Activated CD4-positive, alpha-beta T cell treated with anti-CD3 and anti-CD28 coated beads for 36 hours (primary cell): ENCODE measurements at regions not wholly inside any gene's neighbourhood (a gene's known extent, or its start where the extent isn't known, plus 50 kb on each side); places are given as distances from the start of the nearest gene placed in this dataset.
"Not testable (repeated sequence)": the region's sequence is repeated elsewhere in the genome, so short reads cannot be mapped to it uniquely, and the experiment has no call there.

ENCODE experiments used
- ATAC-seq: fragments of 200-7000 bp; cut with Tn5 transposase; one replicate; pipeline ENCODE4 v1.10.0; 2021; ENCODE audit warnings: mild to moderate bottlenecking, moderate library complexity
- CTCF ChIA-PET: fragments of 350-600 bp; sonication (Branson Sonifier 250); formaldehyde crosslinking; loops from one replicate; lab custom pipeline; 2021; ENCODE audit warnings: antibody characterized with exemption; lab: Charles Lee
- POLR2A ChIA-PET: fragments of 350-600 bp; sonication (Branson Sonifier 250); formaldehyde crosslinking; loops from one replicate; lab custom pipeline; 2021; ENCODE audit warnings: antibody characterized with exemption, inconsistent platforms; lab: Charles Lee
- DNase-seq: peaks from one replicate; pipeline ENCODE4 v3.0.0-alpha.2; 2020
- H3K27ac Mint-ChIP-seq: one replicate; pipeline ENCODE4 v1.8.0; 2021; ENCODE audit warnings: mixed read lengths
- H3K27me3 Mint-ChIP-seq: one replicate; pipeline ENCODE4 v1.8.0; 2021; ENCODE audit warnings: mixed read lengths
- H3K36me3 Mint-ChIP-seq: one replicate; pipeline ENCODE4 v1.8.0; 2021; ENCODE audit warnings: low read depth, mixed read lengths
- H3K4me1 Mint-ChIP-seq: one replicate; pipeline ENCODE4 v1.8.0; 2021; ENCODE audit warnings: mixed read lengths
- H3K4me3 Mint-ChIP-seq: one replicate; pipeline ENCODE4 v1.8.0; 2021; ENCODE audit warnings: mild to moderate bottlenecking, moderate library complexity, mixed read lengths
- H3K9me3 Mint-ChIP-seq: one replicate; pipeline ENCODE4 v1.8.0; 2021; ENCODE audit warnings: low read depth, mixed read lengths
- intact Hi-C, 2 experiments: fragments of 100-400 bp; cut with DNase I in 1 of 2; cut with micrococcal nuclease in 1 of 2; formaldehyde crosslinking; loops; one replicate each; pipeline versions ENCODE4 v1.14.2 to v1.15.1; 2022 to 2024; cut with DNase I, micrococcal nuclease

DNA sequence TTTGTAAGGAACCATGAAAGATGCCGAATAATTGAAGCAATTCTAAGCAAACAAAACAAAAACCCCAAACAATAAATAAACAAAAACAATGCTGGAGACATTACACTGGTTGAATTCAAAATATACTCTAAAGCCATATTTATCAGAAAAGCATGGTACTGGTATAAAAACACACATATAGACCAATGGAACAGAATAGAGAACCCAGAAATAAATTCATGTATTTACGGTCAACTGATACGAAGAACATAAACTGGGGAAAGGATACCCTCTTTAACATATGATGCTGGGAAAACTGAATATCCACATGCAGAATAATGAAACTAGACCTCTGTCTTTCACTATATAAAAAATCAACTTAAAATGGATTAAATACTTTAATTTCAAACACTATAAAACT is 214.3 kb upstream of the PDZRN3 start:
- Mint-ChIP-seq H3K27me3 (no peaks in the 10 kb centered on the region), H3K27ac (no peak overlapping the region), H3K4me3 (no peak overlapping the region), H3K4me1 (no peaks in the 10 kb centered on the region), H3K9me3 (peaks cover 11% of the 10 kb centered on the region), H3K36me3 (no peaks in the 10 kb centered on the region)
- intact Hi-C loops, result no loop called here
- ChIA-PET CTCF (no interaction called here), POLR2A (no interaction called here)
- DNase-seq (no peak), ATAC-seq (no peak)

DNA sequence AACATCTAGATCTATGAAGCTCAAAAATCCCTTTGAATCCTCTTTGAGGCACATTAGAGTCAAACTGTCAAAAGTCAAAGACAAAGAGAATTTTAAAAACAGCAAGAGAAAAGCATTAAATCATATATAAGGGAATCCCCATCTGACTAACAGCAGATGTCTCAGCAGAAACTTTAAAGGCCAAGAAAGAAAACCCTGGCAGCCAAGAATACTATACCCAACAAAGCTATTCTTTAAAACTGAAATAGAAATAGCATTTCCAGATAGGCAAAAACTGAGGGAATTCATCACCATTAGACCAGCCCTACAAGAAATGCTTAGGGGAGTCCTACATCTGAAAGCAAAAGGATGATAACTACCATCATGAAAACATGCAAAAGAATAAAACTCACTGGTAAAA is 211.2 kb upstream of the PDZRN3 start:
- Mint-ChIP-seq H3K4me3 (no peak overlapping the region), H3K36me3 (no peaks in the 10 kb centered on the region), H3K27ac (no peak overlapping the region), H3K4me1 (no peaks in the 10 kb centered on the region), H3K27me3 (no peaks in the 10 kb centered on the region), H3K9me3 (peaks cover 6% of the 10 kb centered on the region)
- CTCF ChIA-PET, result no interaction called here
- POLR2A ChIA-PET, result no interaction called here
- DNase-seq, result no peak
- intact Hi-C loops, result no loop called here
- no peak for ATAC-seq

DNA sequence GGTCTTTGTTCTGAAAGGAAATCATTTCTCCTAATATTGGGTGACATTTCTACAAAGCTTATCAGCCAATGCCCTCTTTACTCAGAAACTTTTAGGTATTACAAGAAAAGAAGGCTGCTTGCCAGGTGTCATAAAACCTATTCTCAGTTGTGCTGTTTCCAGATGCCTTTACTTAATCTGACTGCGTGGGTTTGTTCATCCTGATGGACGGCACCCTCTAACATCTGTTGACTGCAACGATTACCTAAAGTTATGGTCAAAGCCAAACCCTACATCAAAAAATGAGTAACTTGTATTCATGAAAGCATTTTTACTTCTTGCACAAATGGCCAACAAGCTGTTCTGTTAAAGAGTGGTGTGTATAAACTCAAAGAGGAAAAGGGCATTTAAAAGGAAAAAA is 207.7 kb upstream of the PDZRN3 start:
- H3K4me3 Mint-ChIP-seq, result no peak overlapping the region
- no peak for ATAC-seq
- no peaks in the 10 kb centered on the region for H3K36me3 Mint-ChIP-seq
- H3K27me3 Mint-ChIP-seq, result no peaks in the 10 kb centered on the region
- ChIA-PET POLR2A (no interaction called here), CTCF (no interaction called here)
- peaks cover 6% of the 10 kb centered on the region for H3K9me3 Mint-ChIP-seq
- no peak overlapping the region for H3K27ac Mint-ChIP-seq
- H3K4me1 Mint-ChIP-seq, result no peaks in the 10 kb centered on the region
- intact Hi-C loops, result no loop called here
- no peak for DNase-seq

DNA sequence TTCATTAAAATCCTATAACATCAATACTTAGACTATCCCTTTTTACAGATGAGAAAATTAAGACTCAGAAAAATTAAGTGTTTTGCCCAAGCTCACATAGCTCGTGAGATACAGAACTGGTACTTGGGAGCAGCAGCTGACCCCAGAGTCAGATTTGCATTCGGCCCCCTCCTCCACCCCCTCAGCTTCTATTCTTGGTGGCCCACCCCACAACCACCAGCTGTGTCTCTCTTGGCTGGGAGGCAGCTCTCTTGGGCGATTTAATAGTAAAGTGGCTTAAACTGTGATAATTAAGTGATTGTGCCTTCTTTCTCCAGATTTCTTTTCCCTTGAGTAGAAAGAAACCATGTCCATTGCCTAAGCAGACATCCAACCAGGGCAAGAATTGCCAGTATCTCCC is 203.6 kb upstream of the PDZRN3 start:
- POLR2A ChIA-PET, result no interaction called here
- no peak for ATAC-seq
- H3K4me1 Mint-ChIP-seq, result no peaks in the 10 kb centered on the region
- CTCF ChIA-PET, result no interaction called here
- H3K27ac Mint-ChIP-seq, result no peak overlapping the region
- no peaks in the 10 kb centered on the region for H3K9me3 Mint-ChIP-seq
- H3K36me3 Mint-ChIP-seq, result no peaks in the 10 kb centered on the region
- intact Hi-C loops, result no loop called here
- H3K4me3 Mint-ChIP-seq, result no peak overlapping the region
- H3K27me3 Mint-ChIP-seq, result no peaks in the 10 kb centered on the region
- no peak for DNase-seq

DNA sequence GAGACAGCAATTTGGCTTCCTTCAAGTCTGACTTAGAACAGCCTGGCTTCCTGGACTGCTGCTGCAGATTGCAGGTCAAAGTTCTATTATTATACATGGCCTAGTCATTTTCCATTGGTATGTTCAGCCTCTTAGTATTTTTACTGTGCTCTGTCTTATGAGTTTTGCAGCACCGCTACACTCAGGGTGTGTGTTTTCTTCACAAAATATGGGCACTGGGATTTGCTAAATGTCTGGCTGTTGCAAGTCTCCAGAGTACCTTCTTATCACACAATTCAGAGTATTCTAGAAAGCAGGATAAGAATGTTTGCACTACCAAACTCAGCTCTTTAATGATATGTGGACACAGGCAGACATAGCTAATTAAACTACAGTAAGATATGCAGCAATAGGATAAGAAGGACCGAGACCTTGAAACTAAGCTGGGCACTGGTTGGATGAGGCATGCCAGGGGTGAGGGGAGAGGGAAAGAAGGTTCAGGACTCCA is 203.0 kb upstream of the PDZRN3 start:
- ATAC-seq (no peak), DNase-seq (no peak)
- POLR2A ChIA-PET, result no interaction called here
- Mint-ChIP-seq H3K36me3 (no peaks in the 10 kb centered on the region), H3K9me3 (peaks cover under 1% of the 10 kb centered on the region), H3K4me3 (no peak overlapping the region), H3K4me1 (no peaks in the 10 kb centered on the region), H3K27ac (no peak overlapping the region), H3K27me3 (no peaks in the 10 kb centered on the region)
- intact Hi-C loops, result no loop called here
- CTCF ChIA-PET, result no interaction called here

DNA sequence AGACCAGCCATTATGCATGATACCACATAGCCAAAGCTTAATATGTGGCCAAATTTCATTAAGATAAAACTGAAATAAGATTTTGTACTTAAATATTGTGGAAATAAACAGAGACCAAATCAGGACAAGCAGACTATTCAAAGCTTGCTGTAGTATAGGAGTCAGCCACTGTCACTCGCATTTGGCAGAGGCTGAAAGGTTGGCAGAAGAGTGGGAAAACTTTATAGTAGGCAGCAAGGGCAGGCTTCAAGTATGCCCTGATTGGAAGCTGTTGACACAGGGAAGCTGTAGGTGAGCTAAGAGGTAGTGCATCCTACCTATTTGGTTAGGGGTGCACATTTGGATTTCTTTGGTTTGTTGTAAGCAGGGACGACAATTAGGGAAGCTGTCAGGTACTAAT is 202.5 kb upstream of the PDZRN3 start:
- Mint-ChIP-seq H3K36me3 (no peaks in the 10 kb centered on the region), H3K27ac (no peak overlapping the region), H3K9me3 (peaks cover 4% of the 10 kb centered on the region), H3K4me3 (no peak overlapping the region), H3K4me1 (no peaks in the 10 kb centered on the region), H3K27me3 (no peaks in the 10 kb centered on the region)
- intact Hi-C loops, result no loop called here
- CTCF ChIA-PET, result no interaction called here
- POLR2A ChIA-PET, result no interaction called here
- ATAC-seq, result no peak
- DNase-seq, result no peak

DNA sequence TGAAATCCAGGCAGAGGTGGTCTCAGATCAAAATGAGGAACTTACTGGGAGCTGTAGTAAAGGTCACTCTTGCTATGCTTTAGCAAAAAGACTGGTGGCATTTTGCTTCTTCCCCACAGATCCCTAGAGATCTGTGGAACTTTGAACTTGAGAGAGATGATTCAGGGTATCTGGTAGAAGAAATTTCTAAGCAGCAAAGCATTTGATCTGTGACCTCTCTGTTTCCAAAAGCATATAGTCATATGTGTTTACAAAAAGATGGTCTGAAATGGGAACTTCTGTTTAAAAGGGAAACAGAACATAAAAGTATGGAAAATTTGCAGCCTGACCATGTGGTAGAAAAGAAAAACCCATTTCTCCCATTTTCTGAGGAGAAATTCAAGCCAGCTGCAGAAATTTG is 196.2 kb upstream of the PDZRN3 start:
- H3K27ac Mint-ChIP-seq, ATAC-seq, DNase-seq, H3K4me1 Mint-ChIP-seq, H3K36me3 Mint-ChIP-seq, H3K4me3 Mint-ChIP-seq, intact Hi-C loops, POLR2A ChIA-PET, CTCF ChIA-PET, H3K27me3 Mint-ChIP-seq: not testable (repeated sequence)
- H3K9me3 Mint-ChIP-seq, result peaks cover 14% of the 10 kb centered on the region

DNA sequence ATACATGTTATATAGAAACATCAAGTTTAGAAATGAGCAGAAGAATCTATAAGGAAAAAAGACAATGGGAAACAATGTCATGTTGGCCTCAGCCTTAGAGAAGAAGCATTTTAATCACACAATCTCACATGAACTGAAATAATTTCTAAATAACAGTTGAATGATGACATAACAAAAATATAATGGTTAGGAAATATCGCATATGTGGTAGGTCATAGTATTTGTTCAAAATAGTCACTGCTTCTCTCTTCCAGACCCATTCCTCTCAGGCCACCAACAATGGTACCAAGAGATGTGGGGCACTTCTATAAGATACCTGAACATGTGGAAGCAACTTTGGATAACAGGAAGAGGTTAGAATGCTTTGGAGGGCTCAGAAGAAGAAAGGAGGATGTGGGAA is 195.7 kb upstream of the PDZRN3 start:
- H3K4me3 Mint-ChIP-seq, result no peak overlapping the region
- H3K4me1 Mint-ChIP-seq, result no peaks in the 10 kb centered on the region
- H3K27me3 Mint-ChIP-seq, result no peaks in the 10 kb centered on the region
- H3K36me3 Mint-ChIP-seq, result no peaks in the 10 kb centered on the region
- CTCF ChIA-PET, result no interaction called here
- peaks cover 14% of the 10 kb centered on the region for H3K9me3 Mint-ChIP-seq
- intact Hi-C loops, result no loop called here
- DNase-seq (no peak), ATAC-seq (no peak)
- POLR2A ChIA-PET, result no interaction called here
- no peak overlapping the region for H3K27ac Mint-ChIP-seq

DNA sequence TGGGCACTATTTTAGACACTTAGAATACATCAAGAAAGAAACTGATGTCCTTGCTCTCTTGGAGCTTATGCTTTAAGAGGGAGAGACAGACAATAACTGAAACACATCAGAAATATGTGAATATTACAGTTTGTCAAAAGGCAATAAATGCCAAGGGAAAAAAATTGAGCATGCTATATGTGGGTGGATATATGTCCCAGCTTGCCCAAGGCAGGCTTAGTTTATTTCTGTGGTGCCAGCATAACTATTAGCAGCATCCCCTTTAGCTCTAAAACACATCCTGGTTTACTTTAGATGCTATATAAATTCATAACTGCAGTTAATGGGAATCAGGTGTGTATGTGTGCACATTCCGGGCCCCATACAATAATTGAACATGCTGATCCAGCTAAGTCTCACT is 191.2 kb upstream of the PDZRN3 start:
- CTCF ChIA-PET, result no interaction called here
- peaks cover 13% of the 10 kb centered on the region for H3K9me3 Mint-ChIP-seq
- no peaks in the 10 kb centered on the region for H3K27me3 Mint-ChIP-seq
- H3K4me3 Mint-ChIP-seq, result no peak overlapping the region
- H3K36me3 Mint-ChIP-seq, result no peaks in the 10 kb centered on the region
- no peak overlapping the region for H3K27ac Mint-ChIP-seq
- POLR2A ChIA-PET, result no interaction called here
- ATAC-seq, result no peak
- H3K4me1 Mint-ChIP-seq, result no peaks in the 10 kb centered on the region
- DNase-seq, result no peak
- intact Hi-C loops, result no loop called here

DNA sequence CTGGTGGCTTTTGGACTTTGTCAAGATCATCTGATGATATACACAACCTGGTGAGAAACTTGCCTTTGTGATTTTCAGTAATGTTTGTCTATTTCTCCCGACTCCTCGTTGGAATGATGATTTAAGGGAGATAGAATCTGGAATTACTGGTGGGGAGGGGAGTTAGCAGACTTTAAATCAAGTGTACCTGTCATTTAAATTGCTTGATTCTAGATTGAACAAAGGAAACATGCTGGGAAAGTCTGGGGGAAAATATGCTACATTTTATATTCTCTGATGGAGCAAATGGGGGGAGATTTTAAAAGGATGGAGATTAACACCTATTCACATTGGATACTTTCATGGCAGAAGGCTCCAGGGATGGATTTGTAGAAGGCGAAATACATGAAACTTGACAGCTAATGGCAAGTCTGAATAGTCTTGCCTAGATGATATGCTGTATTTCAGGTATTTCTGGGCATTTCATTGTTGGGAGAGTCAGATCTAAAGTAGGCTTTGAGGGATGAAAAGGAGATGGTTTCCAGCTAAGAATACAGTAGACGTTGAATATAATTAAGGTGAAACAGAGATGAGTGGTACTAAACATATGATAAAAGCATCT is 189.1 kb upstream of the PDZRN3 start:
- Mint-ChIP-seq H3K27ac (no peak overlapping the region), H3K36me3 (no peaks in the 10 kb centered on the region), H3K9me3 (peaks cover 10% of the 10 kb centered on the region), H3K4me3 (no peak overlapping the region), H3K27me3 (no peaks in the 10 kb centered on the region), H3K4me1 (no peaks in the 10 kb centered on the region)
- CTCF ChIA-PET, result no interaction called here
- DNase-seq, result no peak
- intact Hi-C loops, result loop anchor here in 1 of 2 experiments (5.0 kb wide), 1 partner anchor 306 kb away; no protein-coding TSS in a partner anchor
- POLR2A ChIA-PET, result no interaction called here
- no peak for ATAC-seq

DNA sequence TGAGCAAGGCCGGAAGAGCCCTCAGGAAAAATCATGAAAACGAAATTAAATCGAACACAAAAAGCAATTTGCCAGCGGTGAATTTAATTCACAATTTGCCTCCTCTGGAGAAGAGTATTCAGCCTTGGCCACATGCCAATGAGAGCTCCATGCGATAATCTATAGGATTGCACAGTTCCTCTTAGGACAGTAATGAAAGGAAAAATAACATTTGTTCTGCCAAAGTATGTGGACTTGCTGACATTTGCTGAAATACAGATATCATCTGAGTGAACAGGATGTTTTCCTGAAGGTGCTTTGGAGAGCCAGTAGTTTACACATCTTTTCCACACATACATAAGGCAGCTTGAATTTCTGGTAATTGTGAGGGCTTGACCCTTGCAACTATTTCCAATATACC is 188.6 kb upstream of the PDZRN3 start:
- no peaks in the 10 kb centered on the region for H3K36me3 Mint-ChIP-seq
- ChIA-PET CTCF (no interaction called here), POLR2A (no interaction called here)
- H3K27ac Mint-ChIP-seq, result no peak overlapping the region
- H3K4me3 Mint-ChIP-seq, result no peak overlapping the region
- intact Hi-C loops, result loop anchor here in 1 of 2 experiments (5.0 kb wide), 1 partner anchor 306 kb away; no protein-coding TSS in a partner anchor
- no peak for ATAC-seq
- DNase-seq, result no peak
- peaks cover 6% of the 10 kb centered on the region for H3K9me3 Mint-ChIP-seq
- H3K4me1 Mint-ChIP-seq, result no peaks in the 10 kb centered on the region
- no peaks in the 10 kb centered on the region for H3K27me3 Mint-ChIP-seq

DNA sequence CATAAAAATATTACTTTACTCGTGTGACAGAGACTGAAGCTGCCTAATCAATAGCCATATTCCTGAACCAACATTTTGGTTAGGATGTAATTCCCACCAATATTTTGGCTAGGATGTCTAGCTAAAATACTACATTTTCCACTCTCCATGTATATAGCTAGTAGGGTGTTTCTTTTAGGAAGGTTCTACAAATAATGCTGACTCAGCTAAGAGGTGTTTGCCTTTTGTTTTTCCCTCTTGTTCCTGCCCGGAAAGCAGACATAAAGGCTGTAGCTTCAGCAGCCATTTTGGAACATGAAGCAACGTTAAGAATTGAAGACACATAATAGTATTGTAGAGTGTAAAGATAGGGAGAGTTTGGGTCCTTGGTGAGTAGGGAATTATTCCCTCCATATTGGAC is 187.3 kb upstream of the PDZRN3 start:
- POLR2A ChIA-PET, result no interaction called here
- no peaks in the 10 kb centered on the region for H3K4me1 Mint-ChIP-seq
- peaks cover 6% of the 10 kb centered on the region for H3K9me3 Mint-ChIP-seq
- CTCF ChIA-PET, result no interaction called here
- intact Hi-C loops, result loop anchor here in 1 of 2 experiments (5.0 kb wide), 1 partner anchor 305 kb away; no protein-coding TSS in a partner anchor
- no peaks in the 10 kb centered on the region for H3K27me3 Mint-ChIP-seq
- DNase-seq (no peak), ATAC-seq (no peak)
- no peaks in the 10 kb centered on the region for H3K36me3 Mint-ChIP-seq
- H3K27ac Mint-ChIP-seq, result no peak overlapping the region
- H3K4me3 Mint-ChIP-seq, result no peak overlapping the region
